Calu3 (cell line): ENCODE measurements at regions not wholly inside any gene's neighbourhood (a gene's known extent, or its start where the extent isn't known, plus 50 kb on each side); places are given as distances from the start of the nearest gene placed in this dataset.

ENCODE experiments used
- BruUV-seq: library from RNA; stranded (reverse); fragments of 400-500 nt; replicated peaks from 2 replicates; lab custom pipeline; 2021; lab: Mats Ljungman, UMichigan
- CTCF ChIA-PET: fragments of 300-600 bp; sonication (Branson Sonifier 250); formaldehyde crosslinking; loops from one replicate; lab custom pipeline; 2022; ENCODE audit warnings: antibody characterized with exemption; lab: Charles Lee
- DNase-seq: peaks from one replicate; pipeline ENCODE4 v3.0.0; 2022
- H3K27ac Mint-ChIP-seq: one replicate; pipeline ENCODE4 v1.8.0; 2022; ENCODE audit warnings: mixed read lengths; ENCODE audit not compliant: unreplicated experiment
- H3K27me3 Mint-ChIP-seq: one replicate; pipeline ENCODE4 v1.8.0; 2022; ENCODE audit warnings: mixed read lengths; ENCODE audit not compliant: unreplicated experiment
- H3K36me3 Mint-ChIP-seq: one replicate; pipeline ENCODE4 v1.8.0; 2022; ENCODE audit warnings: mild to moderate bottlenecking, moderate library complexity, mixed read lengths; ENCODE audit not compliant: insufficient read depth, unreplicated experiment
- H3K4me1 Mint-ChIP-seq: one replicate; pipeline ENCODE4 v1.8.0; 2022; ENCODE audit warnings: mild to moderate bottlenecking, low read depth, mixed read lengths; ENCODE audit not compliant: unreplicated experiment
- H3K4me3 Mint-ChIP-seq: one replicate; pipeline ENCODE4 v1.8.0; 2022; ENCODE audit warnings: mild to moderate bottlenecking, low read depth, moderate library complexity, mixed read lengths; ENCODE audit not compliant: unreplicated experiment
- H3K9me3 Mint-ChIP-seq: one replicate; pipeline ENCODE4 v1.8.0; 2022; ENCODE audit warnings: low read depth, mixed read lengths; ENCODE audit not compliant: unreplicated experiment
- CTCF ChIP-seq: fragments of 200-600 bp; IDR thresholded peaks from one replicate; pipeline ENCODE4 v1.8.0; 2022; ENCODE audit warnings: antibody characterized with exemption; ENCODE audit not compliant: unreplicated experiment
- intact Hi-C: fragments of 100-400 bp; cut with micrococcal nuclease; formaldehyde crosslinking; loops from one replicate; pipeline ENCODE4 v1.10.0; 2022; ENCODE audit not compliant: unreplicated experiment

GRCh38 chr9:18233311-18233710 is 240.6 kb upstream of the ADAMTSL1 start:
- CTCF ChIA-PET, result no interaction called here
- H3K27me3 Mint-ChIP-seq, result no peaks in the 10 kb centered on the region
- peaks cover 4% of the 10 kb centered on the region for H3K9me3 Mint-ChIP-seq
- no TSS peak for BruUV-seq
- H3K4me3 Mint-ChIP-seq, result no peak overlapping the region
- no peak for TF ChIP-seq CTCF
- H3K4me1 Mint-ChIP-seq, result peaks cover 14% of the 10 kb centered on the region
- no peak overlapping the region for H3K27ac Mint-ChIP-seq
- peaks cover 4% of the 10 kb centered on the region for H3K36me3 Mint-ChIP-seq
- intact Hi-C loops, result no loop called here
- DNase-seq, result no peak

GRCh38 chr9:18233776-18234445 is 240.0 kb upstream of the ADAMTSL1 start:
- peaks cover 4% of the 10 kb centered on the region for H3K9me3 Mint-ChIP-seq
- H3K27me3 Mint-ChIP-seq, result no peaks in the 10 kb centered on the region
- H3K4me3 Mint-ChIP-seq, result no peak overlapping the region
- CTCF ChIA-PET, result no interaction called here
- no peak for TF ChIP-seq CTCF
- no peak overlapping the region for H3K27ac Mint-ChIP-seq
- peaks cover 17% of the 10 kb centered on the region for H3K4me1 Mint-ChIP-seq
- intact Hi-C loops, result no loop called here
- BruUV-seq, result no TSS peak
- peaks cover 6% of the 10 kb centered on the region for H3K36me3 Mint-ChIP-seq
- DNase-seq, result no peak

- no peak overlapping the region for H3K27ac Mint-ChIP-seq
- peaks cover 27% of the 10 kb centered on the region for H3K4me1 Mint-ChIP-seq
- BruUV-seq, result no TSS peak
- H3K4me3 Mint-ChIP-seq, result no peak overlapping the region
- peaks cover 4% of the 10 kb centered on the region for H3K9me3 Mint-ChIP-seq
- H3K27me3 Mint-ChIP-seq, result no peaks in the 10 kb centered on the region
- intact Hi-C loops, result no loop called here
- H3K36me3 Mint-ChIP-seq, result peaks cover 6% of the 10 kb centered on the region
- no peak for TF ChIP-seq CTCF
- CTCF ChIA-PET, result no interaction called here
- DNase-seq, result no peak
Measured at GRCh38 chr9:18235181-18235908, 238.6 kb upstream of the ADAMTSL1 start.

GRCh38 chr9:18236336-18236735 is 237.6 kb upstream of the ADAMTSL1 start:
- CTCF ChIA-PET, result no interaction called here
- Mint-ChIP-seq H3K27ac (no peak overlapping the region), H3K4me1 (peaks cover 27% of the 10 kb centered on the region), H3K9me3 (no peaks in the 10 kb centered on the region), H3K4me3 (no peak overlapping the region), H3K27me3 (no peaks in the 10 kb centered on the region), H3K36me3 (peaks cover 6% of the 10 kb centered on the region)
- no peak for TF ChIP-seq CTCF
- BruUV-seq, result no TSS peak
- DNase-seq, result no peak
- intact Hi-C loops, result no loop called here
